ENCODE measurements at regions not wholly inside any gene's neighbourhood (a gene's known extent, or its start where the extent isn't known, plus 50 kb on each side); places are given as distances from the start of the nearest gene placed in this dataset.
"Not testable (repeated sequence)": the region's sequence is repeated elsewhere in the genome, so short reads cannot be mapped to it uniquely, and the experiment has no call there.

DNA sequence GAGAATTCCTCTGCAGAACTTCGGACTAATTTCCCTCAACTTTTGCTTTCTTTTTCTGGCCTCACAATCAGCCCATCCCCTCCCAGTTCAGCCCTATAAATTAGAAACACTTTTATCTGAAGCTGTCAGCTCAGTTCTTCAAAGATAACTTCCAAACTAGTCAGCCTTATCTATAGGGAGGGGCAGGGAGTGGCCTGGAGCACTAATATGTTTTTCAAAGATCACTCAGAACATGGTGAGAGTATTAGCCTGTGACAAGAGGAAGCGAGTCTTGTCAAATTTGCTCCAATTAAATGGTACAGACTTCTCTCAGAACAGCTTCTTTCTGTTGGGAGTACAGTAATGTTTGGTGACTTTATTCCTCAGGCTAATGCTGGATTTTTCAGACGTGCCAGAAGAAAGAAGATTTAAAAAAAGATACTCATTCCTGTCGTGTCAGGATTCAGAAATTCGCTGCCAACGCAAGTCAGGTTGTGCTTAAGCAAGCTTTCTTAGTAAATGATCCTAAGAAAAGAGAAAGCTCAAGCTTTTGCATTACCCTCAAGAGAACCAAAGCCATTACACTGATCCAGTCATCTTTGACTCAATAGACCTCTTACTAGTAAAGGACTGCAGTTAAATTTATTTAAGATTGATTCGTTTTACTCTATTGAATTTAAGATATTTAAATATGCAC lies 1033.6 kb downstream of the SLITRK5 start:
- Histone ChIP-seq H3K27me3 (no peaks in the 10 kb centered on the region), H3K4me1 (no peaks in the 10 kb centered on the region), H3K27ac (peak overlapping the region in 1 of 2 donors; percentile 10), H3K4me3 (peak overlapping the region; percentile 12 to 61 (median 41)), H3K36me3 (no peaks in the 10 kb centered on the region), H3K9me3 (no peaks in the 10 kb centered on the region)
- intact Hi-C loops (cut with DNase I; ENCODE audit: low total_unique reads), result loop anchor here (5.0 kb wide), 1 partner anchor 157 kb away; no protein-coding TSS in a partner anchor
- TF ChIP-seq POLR2A (IDR thresholded peaks at IDR 0.05) (no peak), POLR2AphosphoS5 (IDR thresholded peaks at IDR 0.05) (no peak)
- TF ChIP-seq, protein P1, sequence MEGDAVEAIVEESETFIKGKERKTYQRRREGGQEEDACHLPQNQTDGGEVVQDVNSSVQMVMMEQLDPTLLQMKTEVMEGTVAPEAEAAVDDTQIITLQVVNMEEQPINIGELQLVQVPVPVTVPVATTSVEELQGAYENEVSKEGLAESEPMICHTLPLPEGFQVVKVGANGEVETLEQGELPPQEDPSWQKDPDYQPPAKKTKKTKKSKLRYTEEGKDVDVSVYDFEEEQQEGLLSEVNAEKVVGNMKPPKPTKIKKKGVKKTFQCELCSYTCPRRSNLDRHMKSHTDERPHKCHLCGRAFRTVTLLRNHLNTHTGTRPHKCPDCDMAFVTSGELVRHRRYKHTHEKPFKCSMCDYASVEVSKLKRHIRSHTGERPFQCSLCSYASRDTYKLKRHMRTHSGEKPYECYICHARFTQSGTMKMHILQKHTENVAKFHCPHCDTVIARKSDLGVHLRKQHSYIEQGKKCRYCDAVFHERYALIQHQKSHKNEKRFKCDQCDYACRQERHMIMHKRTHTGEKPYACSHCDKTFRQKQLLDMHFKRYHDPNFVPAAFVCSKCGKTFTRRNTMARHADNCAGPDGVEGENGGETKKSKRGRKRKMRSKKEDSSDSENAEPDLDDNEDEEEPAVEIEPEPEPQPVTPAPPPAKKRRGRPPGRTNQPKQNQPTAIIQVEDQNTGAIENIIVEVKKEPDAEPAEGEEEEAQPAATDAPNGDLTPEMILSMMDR (IDR thresholded peaks at IDR 0.05), result no peak
- DNase-seq (ENCODE audit: low spot score in 2 of 2), result no peak

DNA sequence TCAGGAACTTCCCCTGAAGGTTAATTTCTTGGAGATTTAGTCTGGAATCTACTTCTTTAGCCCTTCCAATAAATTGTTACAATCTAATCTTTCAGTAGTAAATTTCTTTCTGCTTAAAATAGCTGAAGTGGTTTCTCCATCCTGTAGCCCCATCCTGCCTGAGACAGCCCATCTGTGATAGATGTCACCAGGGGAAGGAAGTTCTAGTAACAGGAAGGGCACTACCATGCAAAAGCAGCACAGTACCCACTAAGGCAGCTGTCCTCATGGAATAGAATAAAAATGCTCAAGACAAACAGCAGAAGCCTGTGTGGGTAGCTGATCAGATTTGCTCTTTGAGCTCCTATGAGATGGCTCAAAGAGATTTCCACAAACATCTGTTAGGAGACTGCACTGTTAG lies 1036.5 kb downstream of the SLITRK5 start:
- Histone ChIP-seq H3K9me3 (no peaks in the 10 kb centered on the region), H3K4me1 (no peaks in the 10 kb centered on the region), H3K4me3 (no peak overlapping the region), H3K36me3 (no peaks in the 10 kb centered on the region), H3K27ac (no peak overlapping the region), H3K27me3 (no peaks in the 10 kb centered on the region)
- DNase-seq (ENCODE audit: low spot score in 2 of 2), result no peak
- TF ChIP-seq POLR2A (IDR thresholded peaks at IDR 0.05) (no peak), POLR2AphosphoS5 (IDR thresholded peaks at IDR 0.05) (no peak)
- TF ChIP-seq, protein P1 (IDR thresholded peaks at IDR 0.05), result no peak
- intact Hi-C loops (cut with DNase I; ENCODE audit: low total_unique reads), result loop anchor here (5.0 kb wide), 1 partner anchor 160 kb away; no protein-coding TSS in a partner anchor

DNA sequence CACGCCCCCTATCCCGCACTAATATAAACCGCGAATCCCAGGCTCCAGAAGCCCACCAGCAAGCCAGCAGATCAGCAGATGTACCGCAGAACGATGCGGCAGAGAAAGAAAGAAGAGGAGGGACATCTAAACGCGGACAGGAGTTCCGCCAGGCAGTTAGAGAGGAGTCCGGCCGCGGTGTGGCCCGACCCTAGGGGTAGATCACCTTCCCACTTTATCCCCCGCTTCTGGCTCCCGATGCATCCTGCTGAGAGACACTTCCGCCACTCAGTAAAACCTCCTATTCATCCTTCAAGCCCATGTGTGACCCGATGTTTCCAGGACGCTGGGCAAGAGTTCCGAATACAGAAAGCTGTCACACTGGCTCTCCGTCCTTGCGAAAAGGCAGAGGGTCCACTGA lies 1046.8 kb downstream of the SLITRK5 start:
- TF ChIP-seq POLR2A (IDR thresholded peaks at IDR 0.05), result no peak
- TF ChIP-seq POLR2AphosphoS5 (IDR thresholded peaks at IDR 0.05), result no peak
- TF ChIP-seq, protein P1 (IDR thresholded peaks at IDR 0.05), result no peak
- Histone ChIP-seq H3K27me3 (no peaks in the 10 kb centered on the region), H3K4me1 (no peaks in the 10 kb centered on the region), H3K36me3 (no peaks in the 10 kb centered on the region), H3K9me3 (no peaks in the 10 kb centered on the region), H3K4me3 (no peak overlapping the region), H3K27ac (no peak overlapping the region)
- no peak for DNase-seq (ENCODE audit: low spot score in 2 of 2)
- intact Hi-C loops (cut with DNase I; ENCODE audit: low total_unique reads), result no loop called here

DNA sequence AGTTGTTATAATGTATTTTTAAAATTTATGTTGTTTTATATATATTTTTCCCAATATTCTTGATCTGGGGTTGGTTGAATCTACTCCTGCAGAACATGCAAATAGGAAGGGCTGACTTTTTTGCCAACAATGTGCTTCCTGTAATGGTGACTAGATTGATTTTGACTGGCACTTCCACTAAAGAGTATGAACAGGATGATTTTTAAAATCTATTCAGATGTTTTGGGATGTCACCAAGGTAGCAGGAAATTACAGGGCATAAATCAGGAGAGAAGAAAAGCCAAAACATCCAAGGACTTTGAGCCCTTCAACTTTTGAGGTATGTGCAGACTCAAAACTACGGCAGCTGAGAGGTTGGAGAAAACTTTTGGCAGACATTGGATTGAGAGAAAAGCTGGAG lies 1047.6 kb downstream of the SLITRK5 start:
- no peaks in the 10 kb centered on the region for H3K36me3 ChIP-seq
- intact Hi-C loops (cut with DNase I; ENCODE audit: low total_unique reads), result no loop called here
- DNase-seq (ENCODE audit: low spot score in 2 of 2), result no peak
- H3K27ac ChIP-seq, result no peak overlapping the region
- no peaks in the 10 kb centered on the region for H3K27me3 ChIP-seq
- TF ChIP-seq, protein P1 (IDR thresholded peaks at IDR 0.05), result no peak
- no peak for TF ChIP-seq POLR2A (IDR thresholded peaks at IDR 0.05)
- TF ChIP-seq POLR2AphosphoS5 (IDR thresholded peaks at IDR 0.05), result no peak
- H3K4me3 ChIP-seq, result no peak overlapping the region
- H3K4me1 ChIP-seq, result no peaks in the 10 kb centered on the region
- H3K9me3 ChIP-seq, result no peaks in the 10 kb centered on the region

DNA sequence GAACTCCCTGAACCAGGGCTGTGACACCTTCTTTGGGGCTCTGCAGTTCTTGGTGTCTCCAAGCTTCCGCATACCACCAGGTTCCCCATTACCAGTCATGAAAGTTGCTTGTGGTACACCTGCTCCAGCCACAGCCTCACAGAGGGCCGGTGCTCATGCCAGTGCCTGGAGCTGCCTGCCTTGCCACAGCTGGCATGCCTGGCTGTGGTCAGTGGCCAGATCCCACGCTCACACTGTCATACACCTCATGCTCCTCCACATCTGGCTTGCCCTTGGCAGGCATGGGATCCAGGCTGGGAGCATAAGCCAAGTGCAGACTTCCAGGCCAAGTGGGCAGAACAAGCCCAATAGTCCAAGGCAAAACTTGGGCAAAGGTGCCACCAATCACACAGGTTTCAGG lies 1054.9 kb downstream of the SLITRK5 start:
- Histone ChIP-seq H3K27ac (no peak overlapping the region), H3K9me3 (peaks cover 7% of the 10 kb centered on the region in 2 donors), H3K4me1 (no peaks in the 10 kb centered on the region), H3K4me3 (no peak overlapping the region), H3K27me3 (no peaks in the 10 kb centered on the region), H3K36me3 (no peaks in the 10 kb centered on the region)
- TF ChIP-seq POLR2A (IDR thresholded peaks at IDR 0.05) (no peak), POLR2AphosphoS5 (IDR thresholded peaks at IDR 0.05) (no peak)
- TF ChIP-seq, protein P1 (IDR thresholded peaks at IDR 0.05), result no peak
- no peak for DNase-seq (ENCODE audit: low spot score in 2 of 2)
- intact Hi-C loops (cut with DNase I; ENCODE audit: low total_unique reads), result no loop called here

DNA sequence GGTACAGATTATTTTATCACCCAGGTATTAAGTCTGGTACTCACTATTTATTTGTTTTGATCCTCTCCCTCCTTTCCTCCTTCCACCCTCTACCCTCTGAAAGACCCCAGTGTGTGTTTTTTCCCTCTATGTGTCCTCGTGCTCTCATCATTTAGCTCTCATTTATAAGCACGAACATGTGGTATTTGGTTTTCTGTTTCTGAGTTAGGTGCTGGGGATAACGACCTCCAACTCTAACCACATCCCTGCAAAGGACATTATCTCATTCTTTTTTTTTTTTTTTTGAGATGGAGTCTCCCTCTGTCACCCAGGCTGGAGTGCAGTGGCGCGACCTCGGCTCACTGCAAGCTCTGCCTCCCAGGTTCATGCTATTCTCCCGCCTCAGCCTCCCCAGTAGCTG lies 1056.1 kb downstream of the SLITRK5 start:
- intact Hi-C loops (cut with DNase I; ENCODE audit: low total_unique reads); H3K4me1 ChIP-seq; H3K36me3 ChIP-seq; H3K9me3 ChIP-seq; DNase-seq (ENCODE audit: low spot score in 2 of 2); H3K27ac ChIP-seq; H3K4me3 ChIP-seq; H3K27me3 ChIP-seq: not testable (repeated sequence)
